HG03575 (cell line): ENCODE measurements at regions not wholly inside any gene's neighbourhood (a gene's known extent, or its start where the extent isn't known, plus 50 kb on each side); places are given as distances from the start of the nearest gene placed in this dataset.

Experiments used
- ATAC-seq: cut with Tn5 transposase; IDR thresholded peaks from one replicate; pipeline ENCODE4 v1.9.1; 2021; ENCODE audit not compliant: unreplicated experiment, insufficient number of reproducible peaks, low FRiP score; ENCODE audit errors: extremely low read depth

DNA sequence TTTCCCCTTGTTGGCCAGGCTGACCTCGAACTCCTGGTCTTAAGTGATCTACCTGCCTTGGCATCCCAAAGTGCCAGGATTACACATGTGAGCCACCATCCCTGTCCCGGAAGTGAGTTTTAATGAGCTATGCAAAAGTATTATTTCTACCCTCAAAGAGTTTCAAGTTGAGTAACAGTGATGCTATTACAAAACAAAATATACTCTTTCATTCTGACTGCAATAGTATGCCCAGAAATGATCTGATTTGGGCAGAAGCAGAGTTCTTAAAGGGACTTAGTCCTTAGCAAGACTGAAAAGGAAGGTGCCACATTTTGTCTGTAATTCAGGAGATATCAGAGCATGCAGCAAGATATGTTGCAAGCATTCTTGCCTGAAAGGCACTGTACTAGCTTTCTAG, 375.4 kb downstream of the NUF2 start:
- ATAC-seq, result peak; percentile 64

DNA sequence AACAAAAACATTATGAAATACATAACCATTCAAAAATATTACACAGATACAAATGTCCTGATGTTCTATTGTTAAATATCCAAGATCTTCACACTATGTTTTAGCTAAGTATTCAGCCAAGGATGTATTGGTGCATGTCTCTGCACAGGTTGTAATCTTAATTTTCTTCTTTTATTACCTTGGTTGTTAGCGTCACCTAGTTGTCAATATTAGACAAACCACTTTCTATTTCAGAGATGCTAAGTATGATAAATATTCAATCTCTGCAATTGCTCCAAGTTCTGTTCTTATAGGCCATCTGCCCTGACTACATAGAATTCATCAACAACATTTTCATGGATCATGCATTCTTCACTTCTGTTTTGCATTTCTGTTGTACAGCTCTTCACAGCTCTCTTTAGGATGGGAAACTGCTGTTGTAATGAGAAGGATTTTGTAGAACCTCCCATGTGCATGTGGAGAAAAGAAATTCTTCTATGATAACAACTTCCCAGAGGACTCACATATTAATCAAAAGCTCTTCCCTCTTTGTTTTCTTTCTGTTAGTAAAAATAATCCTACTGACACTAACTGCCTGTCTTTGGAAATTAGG, 380.1 kb downstream of the NUF2 start:
- ATAC-seq, result no peak

GRCh38 chr1:163703794-163704193, 382.0 kb downstream of the NUF2 start:
- no peak for ATAC-seq

- ATAC-seq, result no peak
Observed at GRCh38 chr1:163706915-163707314, 385.2 kb downstream of the NUF2 start.

- no peak for ATAC-seq
Observed at GRCh38 chr1:163709636-163710035, 387.9 kb downstream of the NUF2 start.

DNA sequence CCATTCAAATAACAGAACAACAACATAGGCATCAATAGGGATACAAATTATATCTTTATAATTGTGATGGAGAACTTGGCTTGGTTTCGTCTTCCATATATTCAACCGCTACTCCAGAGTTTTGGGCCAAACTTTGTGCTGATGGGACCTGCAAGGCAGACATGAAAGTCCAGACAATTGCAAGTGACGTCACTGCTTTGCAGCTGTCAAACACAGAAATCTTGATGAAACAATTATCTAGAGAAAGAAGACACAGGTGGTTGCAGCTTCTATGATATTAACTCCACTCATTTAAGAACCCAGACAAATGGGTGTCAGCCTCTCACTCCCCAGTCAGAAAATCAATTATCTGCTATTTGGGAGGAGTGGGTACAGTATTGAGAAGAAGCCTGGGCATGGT, 390.6 kb downstream of the NUF2 start:
- no peak for ATAC-seq

DNA sequence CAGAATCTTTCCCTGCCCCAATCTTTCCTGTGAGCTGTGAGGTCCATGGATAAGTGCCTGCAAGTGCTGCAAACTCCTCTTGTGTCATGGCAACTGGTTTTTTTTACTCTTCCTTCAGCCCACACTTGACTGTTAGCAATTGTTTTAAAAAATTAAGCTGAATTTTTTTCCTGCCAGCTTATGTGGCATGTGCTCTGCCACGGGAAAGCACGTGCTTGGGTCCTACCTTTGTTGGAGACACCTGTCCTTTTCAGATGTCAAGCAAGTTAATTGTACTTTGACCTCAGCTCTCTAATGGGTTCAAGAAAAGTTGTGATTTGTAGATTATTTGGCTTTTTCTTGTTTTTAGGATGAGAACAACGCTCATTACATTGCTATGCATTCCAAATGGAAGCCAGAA, 398.5 kb downstream of the NUF2 start:
- ATAC-seq, result no peak

GRCh38 chr1:163725551-163725950, 403.8 kb downstream of the NUF2 start:
- no peak for ATAC-seq

DNA sequence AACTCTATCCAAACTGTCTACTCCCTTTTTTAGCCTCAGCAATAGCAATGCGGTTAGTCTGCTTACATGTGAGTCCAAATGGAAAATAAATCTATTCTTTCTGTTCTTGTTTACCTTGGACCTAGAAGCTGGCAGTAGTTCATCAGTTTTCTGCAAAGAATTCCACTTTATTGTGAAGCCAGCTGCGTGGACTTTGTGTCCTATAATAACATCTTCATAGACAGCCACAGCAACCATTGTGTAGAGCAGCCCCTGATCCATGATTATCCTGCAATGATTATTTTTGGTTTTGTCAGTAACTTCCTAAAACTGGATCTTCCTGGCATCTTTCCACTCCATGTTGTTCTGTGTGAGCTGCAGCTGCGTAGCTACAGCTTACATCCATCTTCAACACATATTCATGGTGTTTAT, 408.7 kb downstream of the NUF2 start:
- ATAC-seq, result no peak

DNA sequence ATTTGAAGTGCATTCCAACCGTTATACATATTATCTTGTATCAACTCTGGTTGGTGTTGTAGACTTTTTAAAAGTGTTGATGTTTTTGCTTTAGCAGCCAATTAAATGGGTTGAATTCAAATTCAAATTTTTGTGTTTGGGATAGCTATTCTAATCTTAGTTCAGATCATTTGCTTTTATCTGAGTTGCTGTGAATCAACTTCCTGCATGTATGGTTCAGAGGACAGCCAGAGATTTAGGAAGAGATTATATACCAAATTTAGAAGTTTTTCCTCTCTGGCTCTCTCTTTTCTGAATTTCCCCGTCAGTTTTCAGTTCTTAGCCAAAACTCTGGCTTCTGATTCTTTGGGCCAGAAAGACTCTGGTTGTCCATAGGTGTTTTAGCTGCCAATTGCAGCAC, 415.5 kb downstream of the NUF2 start:
- ATAC-seq, result no peak

GRCh38 chr1:163744301-163744887, 422.6 kb downstream of the NUF2 start:
- no peak for ATAC-seq

- no peak for ATAC-seq
Observed at GRCh38 chr1:163745204-163745603, 423.4 kb downstream of the NUF2 start.

DNA sequence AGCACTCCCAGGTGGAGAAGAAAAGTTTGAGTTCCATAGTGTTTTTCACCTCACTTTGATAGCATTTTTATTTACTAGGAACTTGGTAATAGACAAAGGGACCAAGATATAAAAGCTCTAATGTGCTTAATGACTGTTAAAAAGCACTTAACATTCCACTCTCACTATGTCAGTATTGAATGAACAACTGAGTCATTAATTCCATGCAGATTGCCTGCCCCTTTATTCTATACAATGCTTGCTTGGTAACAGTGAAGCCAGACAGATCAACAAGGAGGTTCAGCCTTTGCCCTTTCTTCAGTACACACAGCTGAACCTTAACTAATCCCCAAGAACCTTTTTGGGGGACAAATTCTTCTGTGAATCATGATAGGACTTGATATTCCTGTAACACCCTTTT, 425.5 kb downstream of the NUF2 start:
- no peak for ATAC-seq

GRCh38 chr1:163747855-163748254, 426.1 kb downstream of the NUF2 start:
- no peak for ATAC-seq

GRCh38 chr1:163758977-163759670, 437.4 kb downstream of the NUF2 start:
- ATAC-seq, result no peak

GRCh38 chr1:163761898-163762297, 440.1 kb downstream of the NUF2 start:
- ATAC-seq, result no peak

GRCh38 chr1:163766257-163766918, 444.6 kb downstream of the NUF2 start:
- no peak for ATAC-seq

- ATAC-seq, result no peak
Observed at GRCh38 chr1:163768576-163768975, 446.8 kb downstream of the NUF2 start.

DNA sequence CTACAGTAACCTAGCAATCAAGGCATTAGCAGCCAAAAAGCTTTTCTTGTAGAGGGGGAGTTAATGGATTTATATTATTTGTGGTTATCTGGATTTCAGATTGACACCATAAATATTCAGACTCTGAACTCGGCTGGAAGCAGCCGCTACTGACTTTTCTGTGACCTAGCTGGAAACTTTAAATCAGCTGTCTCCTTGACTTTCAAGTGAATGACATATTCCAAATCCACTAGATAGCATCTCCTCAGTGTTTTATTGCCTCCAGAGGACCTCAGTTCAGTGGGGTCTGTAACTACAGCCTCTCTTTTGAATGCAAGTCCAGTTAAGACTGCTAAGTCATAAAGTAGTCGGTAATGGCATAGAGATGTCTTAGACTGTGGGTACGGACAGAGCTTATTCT, 448.5 kb downstream of the NUF2 start:
- ATAC-seq, result no peak

- no peak for ATAC-seq
Observed at GRCh38 chr1:163771637-163772036, 449.9 kb downstream of the NUF2 start.
